SK-N-SH (cell line): ENCODE measurements at regions not wholly inside any gene's neighbourhood (a gene's known extent, or its start where the extent isn't known, plus 50 kb on each side); places are given as distances from the start of the nearest gene placed in this dataset.

Experiments used
- EZH2phosphoT487 ChIP-seq: fragments of 200-600 bp; sonication (generic); IDR thresholded peaks from 2 replicates; pipeline ENCODE4 v1.6.1; 2017; ENCODE audit warnings: low read depth, mixed run types, mild to moderate bottlenecking, antibody characterized with exemption, moderate library complexity, borderline replicate concordance
- RAD21 ChIP-seq: IDR thresholded peaks from 2 replicates; pipeline ENCODE4 v1.6.1; 2012; ENCODE audit warnings: mild to moderate bottlenecking, low read length
- TF ChIP-seq, protein P1 (sequence below): fragments of 200-600 bp; sonication (generic); IDR thresholded peaks from 2 replicates; pipeline ENCODE4 v1.6.1; 2017; ENCODE audit warnings: antibody characterized with exemption, mild to moderate bottlenecking, moderate library complexity

GRCh38 chr11:38246451-38246850 is 1648.4 kb upstream of the RAG2 start:
- TF ChIP-seq, protein P1, sequence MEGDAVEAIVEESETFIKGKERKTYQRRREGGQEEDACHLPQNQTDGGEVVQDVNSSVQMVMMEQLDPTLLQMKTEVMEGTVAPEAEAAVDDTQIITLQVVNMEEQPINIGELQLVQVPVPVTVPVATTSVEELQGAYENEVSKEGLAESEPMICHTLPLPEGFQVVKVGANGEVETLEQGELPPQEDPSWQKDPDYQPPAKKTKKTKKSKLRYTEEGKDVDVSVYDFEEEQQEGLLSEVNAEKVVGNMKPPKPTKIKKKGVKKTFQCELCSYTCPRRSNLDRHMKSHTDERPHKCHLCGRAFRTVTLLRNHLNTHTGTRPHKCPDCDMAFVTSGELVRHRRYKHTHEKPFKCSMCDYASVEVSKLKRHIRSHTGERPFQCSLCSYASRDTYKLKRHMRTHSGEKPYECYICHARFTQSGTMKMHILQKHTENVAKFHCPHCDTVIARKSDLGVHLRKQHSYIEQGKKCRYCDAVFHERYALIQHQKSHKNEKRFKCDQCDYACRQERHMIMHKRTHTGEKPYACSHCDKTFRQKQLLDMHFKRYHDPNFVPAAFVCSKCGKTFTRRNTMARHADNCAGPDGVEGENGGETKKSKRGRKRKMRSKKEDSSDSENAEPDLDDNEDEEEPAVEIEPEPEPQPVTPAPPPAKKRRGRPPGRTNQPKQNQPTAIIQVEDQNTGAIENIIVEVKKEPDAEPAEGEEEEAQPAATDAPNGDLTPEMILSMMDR, result no peak
- TF ChIP-seq EZH2phosphoT487, result no peak
- no peak for TF ChIP-seq RAD21
